H1 (cell line): ENCODE measurements at regions not wholly inside any gene's neighbourhood (a gene's known extent, or its start where the extent isn't known, plus 50 kb on each side); places are given as distances from the start of the nearest gene placed in this dataset.

ENCODE experiments used
- CTCF ChIA-PET: fragments of 300-600 bp; sonication (Branson Sonifier 250); formaldehyde crosslinking; loops from one replicate; lab custom pipeline; 2021; ENCODE audit not compliant: partially characterized antibody; lab: Charles Lee
- POLR2A ChIA-PET: fragments of 300-600 bp; sonication (Branson Sonifier 250); formaldehyde crosslinking; loops from one replicate; lab custom pipeline; 2021; ENCODE audit warnings: inconsistent platforms; ENCODE audit not compliant: partially characterized antibody; lab: Charles Lee
- DNase-seq, 2 experiments: peaks; one replicate each; pipeline versions ENCODE4 v3.0.0 to v3.0.0-alpha.2; 2010 to 2022; ENCODE audit warnings: low spot score in 2 of 2, low read depth in 1 of 2, mixed read lengths in 1 of 2
- FAIRE-seq: peaks from 2 replicates; lab custom pipeline; 2011; peaks lifted over from hg19 to GRCh38; lab: Jason Lieb, UNC
- H2AFZ ChIP-seq: 2 replicates; pipeline ENCODE4 v1.8.1; 2012; ENCODE audit warnings: low read length, inconsistent platforms
- H2AK5ac ChIP-seq: 2 replicates; pipeline ENCODE4 v1.6.1; 2013; ENCODE audit warnings: low read depth, low read length
- H2BK120ac ChIP-seq: replicated peaks from 2 replicates; pipeline ENCODE3; 2013; ENCODE audit warnings: low read depth, low read length, inconsistent platforms
- H2BK12ac ChIP-seq: 2 replicates; pipeline ENCODE4 v1.6.1; 2013; ENCODE audit warnings: low read depth, low read length
- H2BK15ac ChIP-seq: 2 replicates; pipeline ENCODE4 v1.6.1; 2013; ENCODE audit warnings: low read length
- H2BK20ac ChIP-seq: 2 replicates; pipeline ENCODE4 v1.6.1; 2013; ENCODE audit warnings: low read length
- H2BK5ac ChIP-seq: 2 replicates; pipeline ENCODE4 v1.6.1; 2013; ENCODE audit warnings: low read depth, low read length
- H3K14ac ChIP-seq: 2 replicates; pipeline ENCODE4 v1.6.1; 2013; ENCODE audit warnings: inconsistent platforms; ENCODE audit not compliant: insufficient read length
- H3K18ac ChIP-seq: 2 replicates; pipeline ENCODE4 v1.6.1; 2013; ENCODE audit warnings: low read length; ENCODE audit errors: extremely low read depth
- H3K23ac ChIP-seq: 2 replicates; pipeline ENCODE4 v1.6.1; 2013; ENCODE audit warnings: inconsistent platforms; ENCODE audit not compliant: insufficient read length
- H3K23me2 ChIP-seq: 2 replicates; pipeline ENCODE4 v1.6.1; 2013; ENCODE audit warnings: low read depth, low read length
- H3K27ac ChIP-seq: 2 replicates; pipeline ENCODE4 v1.6.1; 2011; ENCODE audit warnings: low read depth, low read length, inconsistent platforms
- H3K27me3 ChIP-seq, 4 experiments: replicated peaks in 1 of 4; 1 replicate in 1 of 4; 2 replicates in 3 of 4; pipeline versions ENCODE4 v1.6.1 to v1.8.1; 2011 to 2013; ENCODE audit warnings: low read length in 3 of 4, mild to moderate bottlenecking in 3 of 4, inconsistent platforms in 2 of 4, mixed read lengths in 2 of 4, moderate library complexity in 1 of 4; ENCODE audit not compliant: control insufficient read depth in 3 of 4, insufficient read depth in 3 of 4; ENCODE audit errors: extremely low read depth in 1 of 4
- H3K36me3 ChIP-seq, 4 experiments: 2 replicates each; pipeline versions ENCODE4 v1.6.1 to v1.8.1; 2011 to 2013; ENCODE audit warnings: mild to moderate bottlenecking in 4 of 4, low read length in 3 of 4, moderate library complexity in 2 of 4, control low read depth in 1 of 4, inconsistent platforms in 1 of 4; ENCODE audit not compliant: insufficient read depth in 4 of 4, control insufficient read depth in 2 of 4
- H3K4ac ChIP-seq: replicated peaks from 2 replicates; pipeline ENCODE3; 2013; ENCODE audit warnings: low read length, low read depth, mixed read lengths, inconsistent platforms; ENCODE audit not compliant: insufficient read length
- H3K4me1 ChIP-seq, 4 experiments: replicated peaks in 1 of 4; 1 replicate in 1 of 4; 2 replicates in 3 of 4; pipeline versions ENCODE4 v1.6.1 to v1.8.1; 2011 to 2013; ENCODE audit warnings: low read length in 3 of 4, inconsistent platforms in 2 of 4, mixed read lengths in 1 of 4; ENCODE audit not compliant: insufficient read depth in 4 of 4, control insufficient read depth in 3 of 4
- H3K4me2 ChIP-seq, 2 experiments: 2 replicates each; pipeline versions ENCODE4 v1.6.1 to v1.8.1; 2011 to 2013; ENCODE audit warnings: low read depth in 2 of 2, low read length in 2 of 2, control low read depth in 1 of 2, inconsistent platforms in 1 of 2, mild to moderate bottlenecking in 1 of 2; ENCODE audit not compliant: insufficient read depth in 1 of 2
- H3K4me3 ChIP-seq, 4 experiments: fragments of 200-600, 300-600 bp in 1 of 4; sonication (generic), shearing (Covaris generic), sonication (Bioruptor Twin) in 1 of 4; 2 replicates each; pipeline versions ENCODE4 v1.5.1 to v1.8.1; 2011 to 2016; ENCODE audit warnings: low read length in 4 of 4, low read depth in 3 of 4, control low read depth in 2 of 4, inconsistent platforms in 2 of 4, mild to moderate bottlenecking in 2 of 4, mixed read lengths in 1 of 4, moderate library complexity in 1 of 4; ENCODE audit not compliant: insufficient read depth in 2 of 4; ENCODE audit errors: extremely low read depth in 1 of 4
- H3K56ac ChIP-seq: replicated peaks from 2 replicates; pipeline ENCODE3; 2013; ENCODE audit warnings: low read depth, mild to moderate bottlenecking, mixed read lengths, low read length, inconsistent platforms; ENCODE audit not compliant: insufficient read length
- H3K79me1 ChIP-seq: 2 replicates; pipeline ENCODE4 v1.6.1; 2013; ENCODE audit warnings: low read depth, low read length, control low read depth
- H3K79me2 ChIP-seq, 2 experiments: 2 replicates each; pipeline versions ENCODE4 v1.6.1 to v1.8.1; 2012 to 2013; ENCODE audit warnings: low read length in 2 of 2, mild to moderate bottlenecking in 2 of 2, inconsistent platforms in 1 of 2; ENCODE audit not compliant: insufficient read depth in 2 of 2, control insufficient read depth in 1 of 2
- H3K9ac ChIP-seq, 4 experiments: replicated peaks in 1 of 4; 1 replicate in 1 of 4; 2 replicates in 3 of 4; pipeline versions ENCODE4 v1.6.1 to v1.8.1; 2011 to 2013; ENCODE audit warnings: low read depth in 3 of 4, low read length in 3 of 4, control low read depth in 2 of 4, mild to moderate bottlenecking in 2 of 4, moderate library complexity in 2 of 4, inconsistent platforms in 1 of 4; ENCODE audit errors: extremely low read depth in 1 of 4
- H3K9me3 ChIP-seq, 2 experiments: 2 replicates each; pipeline versions ENCODE4 v1.6.1 to v1.8.1; 2012 to 2013; ENCODE audit warnings: mild to moderate bottlenecking in 2 of 2, moderate library complexity in 2 of 2, control low read depth in 1 of 2, inconsistent platforms in 1 of 2, low read depth in 1 of 2, low read length in 1 of 2, mixed read lengths in 1 of 2; ENCODE audit not compliant: insufficient read depth in 2 of 2
- H4K20me1 ChIP-seq, 2 experiments: replicated peaks in 1 of 2; 2 replicates each; pipeline versions ENCODE3 to v1.8.1; 2011 to 2013; ENCODE audit warnings: inconsistent platforms in 2 of 2, low read length in 2 of 2, mild to moderate bottlenecking in 1 of 2; ENCODE audit not compliant: insufficient read depth in 2 of 2, control insufficient read depth in 1 of 2
- H4K5ac ChIP-seq: 2 replicates; pipeline ENCODE4 v1.6.1; 2013; ENCODE audit warnings: low read length, low read depth, mixed read lengths, inconsistent platforms; ENCODE audit not compliant: insufficient read length
- H4K8ac ChIP-seq: 2 replicates; pipeline ENCODE4 v1.8.0; 2013; ENCODE audit warnings: mild to moderate bottlenecking, moderate library complexity, low read length, inconsistent platforms; ENCODE audit not compliant: insufficient read depth; ENCODE audit errors: extremely low read depth
- H4K91ac ChIP-seq: replicated peaks from 2 replicates; pipeline ENCODE3; 2013; ENCODE audit warnings: low read length, mixed read lengths, inconsistent platforms; ENCODE audit not compliant: insufficient read length
- CBX5 ChIP-seq: fragments of 300-800, 300-1000 bp; sonication (generic); IDR thresholded peaks from 2 replicates; pipeline ENCODE4 v1.7.1; 2016; ENCODE audit warnings: antibody characterized with exemption, low read length, low read depth
- CBX8 ChIP-seq: fragments of 300-800, 300-1000 bp; sonication (generic); IDR thresholded peaks from 2 replicates; pipeline ENCODE4 v1.7.1; 2016; ENCODE audit warnings: low read depth, low read length, borderline replicate concordance
- JUND ChIP-seq: IDR thresholded peaks from 2 replicates; pipeline ENCODE4 v1.6.1; 2011; ENCODE audit warnings: mild to moderate bottlenecking, improper control_type of control experiment, low read length
- NANOG ChIP-seq: IDR thresholded peaks from 2 replicates; pipeline ENCODE4 v1.6.1; 2011; ENCODE audit warnings: low read length, low read depth, mild to moderate bottlenecking, inconsistent platforms; ENCODE audit not compliant: insufficient read depth, poor library complexity, severe bottlenecking
- POU5F1 ChIP-seq: IDR thresholded peaks from 2 replicates; pipeline ENCODE4 v1.6.1; 2011; ENCODE audit warnings: low read depth, mild to moderate bottlenecking, low read length, moderate library complexity
- RFX5 ChIP-seq: IDR thresholded peaks from 2 replicates; pipeline ENCODE4 v1.6.1; 2011; ENCODE audit warnings: low read depth, low read length, improper control_type of control experiment, borderline replicate concordance
- SIN3A ChIP-seq, 2 experiments: IDR thresholded peaks in 1 of 2; conservative IDR thresholded peaks in 1 of 2; 2 replicates each; pipeline ENCODE4 v1.6.1; 2011 to 2012; ENCODE audit warnings: low read length in 2 of 2, improper control_type of control experiment in 1 of 2, low read depth in 1 of 2, mild to moderate bottlenecking in 1 of 2
- SP2 ChIP-seq: IDR thresholded peaks from 2 replicates; pipeline ENCODE4 v1.6.1; 2012; ENCODE audit warnings: mild to moderate bottlenecking, low read length, inconsistent platforms
- WGBS, 2 experiments: shearing (Covaris generic) in 1 of 2; methylation state at CpG; one replicate each; pipeline versions ENCODE4 v1.1.6 to v1.1.7; 2013 to 2015; ENCODE audit warnings: low lambda C conversion rate in 2 of 2, mixed read lengths in 2 of 2, inconsistent platforms in 1 of 2, low coverage in 1 of 2, missing lambda C conversion rate in 1 of 2; ENCODE audit not compliant: insufficient replicate concordance in 2 of 2, insufficient coverage in 1 of 2, insufficient read length in 1 of 2; ENCODE audit errors: extremely low coverage in 1 of 2, missing lambda C conversion rate in 1 of 2; 5-methylcytosine and 5-hydroxymethylcytosine counted together
- TF ChIP-seq, protein P1 (sequence below), 3 experiments: IDR thresholded peaks; 1 replicate in 2 of 3; 2 replicates in 1 of 3; pipeline versions ENCODE4 v1.5.1 to v1.6.1; 2011; ENCODE audit warnings: low read length in 3 of 3, mild to moderate bottlenecking in 3 of 3, inconsistent platforms in 2 of 3, low read depth in 1 of 3, moderate library complexity in 1 of 3; ENCODE audit not compliant: insufficient read depth in 1 of 3; ENCODE audit errors: control extremely low read depth in 1 of 3

DNA sequence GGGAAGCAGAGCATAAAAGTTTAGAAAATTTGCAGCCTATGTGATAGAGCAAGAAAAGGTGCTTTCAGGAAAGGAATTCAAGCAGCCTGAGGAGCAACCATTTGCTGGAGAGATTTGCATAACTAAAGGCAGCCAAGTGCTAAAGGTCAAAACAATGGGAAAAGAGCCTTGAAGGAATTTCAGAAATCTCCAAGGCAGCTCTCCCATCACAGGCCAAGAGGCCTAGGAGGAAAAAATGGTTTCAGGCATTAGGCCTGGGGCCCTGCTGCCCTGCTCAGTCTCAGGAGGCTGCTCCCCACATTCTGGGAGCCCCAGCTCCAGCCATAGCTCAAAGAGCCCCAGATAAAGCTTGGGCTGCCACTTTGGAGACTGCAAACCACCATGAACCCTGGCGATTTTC is 95.9 kb upstream of the UNC5B start:
- Histone ChIP-seq H3K4me3 (no peak overlapping the region), H3K9me3 (peaks cover 39 to 50% of the 10 kb centered on the region in 2 experiments), H3K23me2 (no peaks in the 10 kb centered on the region), H2BK5ac (no peak overlapping the region), H4K20me1 (no peaks in the 10 kb centered on the region), H3K56ac (no peak overlapping the region), H2BK12ac (no peak overlapping the region), H4K8ac (no peak overlapping the region), H3K27me3 (no peaks in the 10 kb centered on the region), H3K27ac (no peak overlapping the region), H3K14ac (no peak overlapping the region), H3K4ac (no peak overlapping the region), H3K4me2 (no peak overlapping the region), H3K9ac (no peak overlapping the region), H3K23ac (no peak overlapping the region), H3K79me2 (no peaks in the 10 kb centered on the region), H3K18ac (no peak overlapping the region), H2BK120ac (no peak overlapping the region), H3K36me3 (no peaks in the 10 kb centered on the region; a peak in 1 of 8 replicates), H4K5ac (no peak overlapping the region), H4K91ac (no peak overlapping the region)
- WGBS, 2 experiments: 91% methylated on average over 1 of the region's 1 CpG; no CpG with 5 or more reads in 1 of the 2 experiments
- DNase-seq: no peak
- no peak for TF ChIP-seq SIN3A (conservative IDR thresholded peaks at IDR 0.05 in 1 of 2, IDR thresholded peaks at IDR 0.05 in 1 of 2; ENCODE audit: low read depth in 1 of 2, low read length in 2 of 2)
- TF ChIP-seq NANOG: no peak
- TF ChIP-seq, protein P1, sequence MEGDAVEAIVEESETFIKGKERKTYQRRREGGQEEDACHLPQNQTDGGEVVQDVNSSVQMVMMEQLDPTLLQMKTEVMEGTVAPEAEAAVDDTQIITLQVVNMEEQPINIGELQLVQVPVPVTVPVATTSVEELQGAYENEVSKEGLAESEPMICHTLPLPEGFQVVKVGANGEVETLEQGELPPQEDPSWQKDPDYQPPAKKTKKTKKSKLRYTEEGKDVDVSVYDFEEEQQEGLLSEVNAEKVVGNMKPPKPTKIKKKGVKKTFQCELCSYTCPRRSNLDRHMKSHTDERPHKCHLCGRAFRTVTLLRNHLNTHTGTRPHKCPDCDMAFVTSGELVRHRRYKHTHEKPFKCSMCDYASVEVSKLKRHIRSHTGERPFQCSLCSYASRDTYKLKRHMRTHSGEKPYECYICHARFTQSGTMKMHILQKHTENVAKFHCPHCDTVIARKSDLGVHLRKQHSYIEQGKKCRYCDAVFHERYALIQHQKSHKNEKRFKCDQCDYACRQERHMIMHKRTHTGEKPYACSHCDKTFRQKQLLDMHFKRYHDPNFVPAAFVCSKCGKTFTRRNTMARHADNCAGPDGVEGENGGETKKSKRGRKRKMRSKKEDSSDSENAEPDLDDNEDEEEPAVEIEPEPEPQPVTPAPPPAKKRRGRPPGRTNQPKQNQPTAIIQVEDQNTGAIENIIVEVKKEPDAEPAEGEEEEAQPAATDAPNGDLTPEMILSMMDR (IDR thresholded peaks at IDR 0.05; ENCODE audit: control extremely low read depth in 1 of 3, insufficient read depth in 1 of 3, low read depth in 1 of 3, low read length in 3 of 3): no peak
- TF ChIP-seq RFX5: no peak
- TF ChIP-seq CBX5: no peak
- no peak for TF ChIP-seq CBX8
- TF ChIP-seq POU5F1: no peak
- TF ChIP-seq SP2: no peak
- no peak for TF ChIP-seq JUND
- TF ChIP-seq, all 59 proteins: peak for 0
- Histone ChIP-seq H2BK15ac (no peak overlapping the region), H3K4me1 (no peaks in the 10 kb centered on the region), H2BK20ac (no peak overlapping the region), H3K79me1 (no peaks in the 10 kb centered on the region), H2AFZ (no peak overlapping the region), H2AK5ac (no peak overlapping the region)
- POLR2A ChIA-PET: no interaction called here
- CTCF ChIA-PET: no interaction called here
- FAIRE-seq: no peak
